B cell (primary cell): ENCODE measurements at regions not wholly inside any gene's neighbourhood (a gene's known extent, or its start where the extent isn't known, plus 50 kb on each side); places are given as distances from the start of the nearest gene placed in this dataset.
"Not testable (repeated sequence)": the region's sequence is repeated elsewhere in the genome, so short reads cannot be mapped to it uniquely, and the experiment has no call there.

Experiments used
- EZH2 ChIP-seq: IDR thresholded peaks from 2 replicates; pipeline ENCODE4 v1.6.1; 2012; ENCODE audit warnings: borderline replicate concordance, low read depth, mild to moderate bottlenecking, moderate library complexity, low read length; ENCODE audit not compliant: insufficient read depth, poor library complexity, severe bottlenecking
- TF ChIP-seq, protein P1 (sequence below): fragments of 200-600 bp; IDR thresholded peaks from one replicate; pipeline ENCODE4 v1.8.0; 2022; ENCODE audit warnings: antibody characterized with exemption, mild to moderate bottlenecking

DNA sequence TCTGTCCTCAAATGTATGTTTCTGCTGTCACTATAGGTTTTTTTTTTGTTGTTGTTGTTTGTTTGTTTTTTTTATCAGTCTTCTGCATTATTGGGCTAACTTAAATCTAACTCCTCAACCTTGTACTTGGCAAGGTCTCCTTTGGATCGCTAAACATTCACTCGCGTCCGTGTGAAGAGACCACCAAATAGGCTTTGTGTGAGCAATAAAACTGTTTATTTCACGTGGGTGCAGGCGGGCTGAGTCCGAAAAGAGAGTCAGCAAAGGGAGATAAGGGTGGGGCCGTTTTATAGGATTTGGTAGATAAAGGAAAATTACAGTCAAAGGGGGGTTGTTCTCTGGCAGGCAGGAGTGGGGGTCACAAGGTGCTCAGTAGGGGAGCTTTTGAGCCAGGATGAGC, 845.6 kb upstream of the ANO3 start:
- TF ChIP-seq, protein P1, sequence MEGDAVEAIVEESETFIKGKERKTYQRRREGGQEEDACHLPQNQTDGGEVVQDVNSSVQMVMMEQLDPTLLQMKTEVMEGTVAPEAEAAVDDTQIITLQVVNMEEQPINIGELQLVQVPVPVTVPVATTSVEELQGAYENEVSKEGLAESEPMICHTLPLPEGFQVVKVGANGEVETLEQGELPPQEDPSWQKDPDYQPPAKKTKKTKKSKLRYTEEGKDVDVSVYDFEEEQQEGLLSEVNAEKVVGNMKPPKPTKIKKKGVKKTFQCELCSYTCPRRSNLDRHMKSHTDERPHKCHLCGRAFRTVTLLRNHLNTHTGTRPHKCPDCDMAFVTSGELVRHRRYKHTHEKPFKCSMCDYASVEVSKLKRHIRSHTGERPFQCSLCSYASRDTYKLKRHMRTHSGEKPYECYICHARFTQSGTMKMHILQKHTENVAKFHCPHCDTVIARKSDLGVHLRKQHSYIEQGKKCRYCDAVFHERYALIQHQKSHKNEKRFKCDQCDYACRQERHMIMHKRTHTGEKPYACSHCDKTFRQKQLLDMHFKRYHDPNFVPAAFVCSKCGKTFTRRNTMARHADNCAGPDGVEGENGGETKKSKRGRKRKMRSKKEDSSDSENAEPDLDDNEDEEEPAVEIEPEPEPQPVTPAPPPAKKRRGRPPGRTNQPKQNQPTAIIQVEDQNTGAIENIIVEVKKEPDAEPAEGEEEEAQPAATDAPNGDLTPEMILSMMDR, result not testable (repeated sequence)
- TF ChIP-seq EZH2, result not testable (repeated sequence)
